Effector memory CD4-positive, alpha-beta T cell (primary cell): ENCODE measurements at regions not wholly inside any gene's neighbourhood (a gene's known extent, or its start where the extent isn't known, plus 50 kb on each side); places are given as distances from the start of the nearest gene placed in this dataset.

Experiments used
- DNase-seq, 3 donors: peaks; one replicate each; pipeline ENCODE4 v3.0.0-alpha.2; 2020
- H3K27ac ChIP-seq: 2 replicates; pipeline ENCODE4 v1.7.0; 2013; ENCODE audit warnings: mild to moderate bottlenecking, low read length, moderate library complexity; ENCODE audit not compliant: insufficient read depth, poor library complexity, severe bottlenecking
- H3K27me3 ChIP-seq: replicated peaks from 2 replicates; pipeline ENCODE4 v1.7.0; 2013; ENCODE audit warnings: mild to moderate bottlenecking, low read length; ENCODE audit not compliant: insufficient read depth, control insufficient read depth, poor library complexity, severe bottlenecking
- H3K36me3 ChIP-seq: 2 replicates; pipeline ENCODE4 v1.7.0; 2013; ENCODE audit warnings: mild to moderate bottlenecking, low read length, moderate library complexity; ENCODE audit not compliant: control insufficient read depth, insufficient read depth
- H3K4me1 ChIP-seq: 2 replicates; pipeline ENCODE4 v1.7.0; 2013; ENCODE audit warnings: low read length, mild to moderate bottlenecking; ENCODE audit not compliant: control insufficient read depth, insufficient read depth, poor library complexity, severe bottlenecking
- H3K4me3 ChIP-seq: 2 replicates; pipeline ENCODE4 v1.7.0; 2013; ENCODE audit warnings: low read length, low read depth, mild to moderate bottlenecking; ENCODE audit not compliant: insufficient read depth, poor library complexity, severe bottlenecking
- H3K9me3 ChIP-seq: 2 replicates; pipeline ENCODE4 v1.7.0; 2013; ENCODE audit warnings: mild to moderate bottlenecking, low read length, moderate library complexity; ENCODE audit not compliant: control insufficient read depth

GRCh38 chr5:82924226-82925060, 152.8 kb downstream of the TMEM167A start:
- Histone ChIP-seq H3K36me3 (no peaks in the 10 kb centered on the region), H3K4me1 (no peaks in the 10 kb centered on the region), H3K9me3 (no peaks in the 10 kb centered on the region), H3K4me3 (no peak overlapping the region), H3K27ac (no peak overlapping the region), H3K27me3 (no peaks in the 10 kb centered on the region)
- DNase-seq, result no peak

- no peak overlapping the region for H3K4me3 ChIP-seq
- no peaks in the 10 kb centered on the region for H3K9me3 ChIP-seq
- H3K27me3 ChIP-seq, result no peaks in the 10 kb centered on the region
- H3K27ac ChIP-seq, result no peak overlapping the region
- H3K4me1 ChIP-seq, result no peaks in the 10 kb centered on the region
- H3K36me3 ChIP-seq, result no peaks in the 10 kb centered on the region
- no peak for DNase-seq
Observed at GRCh38 chr5:82922086-82922734, 155.0 kb downstream of the TMEM167A start.

GRCh38 chr5:82918311-82919031, 158.7 kb downstream of the TMEM167A start:
- H3K9me3 ChIP-seq, result no peaks in the 10 kb centered on the region
- no peak overlapping the region for H3K4me3 ChIP-seq
- no peak overlapping the region for H3K27ac ChIP-seq
- no peak for DNase-seq
- no peaks in the 10 kb centered on the region for H3K4me1 ChIP-seq
- no peaks in the 10 kb centered on the region for H3K27me3 ChIP-seq
- H3K36me3 ChIP-seq, result no peaks in the 10 kb centered on the region

GRCh38 chr5:82917584-82917983, 159.6 kb downstream of the TMEM167A start:
- Histone ChIP-seq H3K4me1 (no peaks in the 10 kb centered on the region), H3K9me3 (no peaks in the 10 kb centered on the region)

GRCh38 chr5:82913971-82914370, 163.2 kb downstream of the TMEM167A start:
- no peaks in the 10 kb centered on the region for H3K9me3 ChIP-seq
- DNase-seq, result no peak
- no peaks in the 10 kb centered on the region for H3K27me3 ChIP-seq
- no peak overlapping the region for H3K4me3 ChIP-seq
- H3K36me3 ChIP-seq, result no peaks in the 10 kb centered on the region
- H3K4me1 ChIP-seq, result no peaks in the 10 kb centered on the region
- no peak overlapping the region for H3K27ac ChIP-seq

More at GRCh38 chr5:82917584-82917983, 159.6 kb downstream of the TMEM167A start:
- Histone ChIP-seq H3K27ac (no peak overlapping the region), H3K36me3 (no peaks in the 10 kb centered on the region), H3K27me3 (no peaks in the 10 kb centered on the region), H3K4me3 (no peak overlapping the region)
- no peak for DNase-seq

- no peak for DNase-seq
- Histone ChIP-seq H3K9me3 (no peaks in the 10 kb centered on the region), H3K36me3 (no peaks in the 10 kb centered on the region), H3K27ac (no peak overlapping the region), H3K4me3 (no peak overlapping the region), H3K4me1 (no peaks in the 10 kb centered on the region), H3K27me3 (no peaks in the 10 kb centered on the region)
Observed at GRCh38 chr5:82912462-82912861, 164.7 kb downstream of the TMEM167A start.

GRCh38 chr5:82911910-82912309, 165.3 kb downstream of the TMEM167A start:
- H3K36me3 ChIP-seq, result no peaks in the 10 kb centered on the region
- DNase-seq, result no peak
- H3K4me1 ChIP-seq, result no peaks in the 10 kb centered on the region
- H3K4me3 ChIP-seq, result no peak overlapping the region
- H3K27ac ChIP-seq, result no peak overlapping the region
- no peaks in the 10 kb centered on the region for H3K27me3 ChIP-seq
- no peaks in the 10 kb centered on the region for H3K9me3 ChIP-seq

GRCh38 chr5:82910905-82911304, 166.3 kb downstream of the TMEM167A start:
- Histone ChIP-seq H3K27ac (no peak overlapping the region), H3K4me1 (no peaks in the 10 kb centered on the region), H3K4me3 (no peak overlapping the region), H3K9me3 (no peaks in the 10 kb centered on the region), H3K36me3 (no peaks in the 10 kb centered on the region), H3K27me3 (no peaks in the 10 kb centered on the region)
- DNase-seq, result no peak

- no peaks in the 10 kb centered on the region for H3K36me3 ChIP-seq
- no peak for DNase-seq
- H3K4me1 ChIP-seq, result no peaks in the 10 kb centered on the region
- H3K4me3 ChIP-seq, result no peak overlapping the region
- H3K27ac ChIP-seq, result no peak overlapping the region
- no peaks in the 10 kb centered on the region for H3K9me3 ChIP-seq
- no peaks in the 10 kb centered on the region for H3K27me3 ChIP-seq
Observed at GRCh38 chr5:82910491-82910890, 166.7 kb downstream of the TMEM167A start.

GRCh38 chr5:82909771-82910170, 167.4 kb downstream of the TMEM167A start:
- DNase-seq, result no peak
- H3K9me3 ChIP-seq, result no peaks in the 10 kb centered on the region
- no peaks in the 10 kb centered on the region for H3K36me3 ChIP-seq
- no peak overlapping the region for H3K27ac ChIP-seq
- no peaks in the 10 kb centered on the region for H3K27me3 ChIP-seq
- no peaks in the 10 kb centered on the region for H3K4me1 ChIP-seq
- H3K4me3 ChIP-seq, result no peak overlapping the region
